SH-SY5Y (cell line): ENCODE measurements at regions not wholly inside any gene's neighbourhood (a gene's known extent, or its start where the extent isn't known, plus 50 kb on each side); places are given as distances from the start of the nearest gene placed in this dataset.

ENCODE experiments used
- GATA2 ChIP-seq: IDR thresholded peaks from 2 replicates; pipeline ENCODE4 v1.6.1; 2011; ENCODE audit warnings: mild to moderate bottlenecking, low read depth, low read length
- GATA3 ChIP-seq: IDR thresholded peaks from 2 replicates; pipeline ENCODE4 v1.6.1; 2011; ENCODE audit warnings: low read depth, mild to moderate bottlenecking, low read length, moderate library complexity

DNA sequence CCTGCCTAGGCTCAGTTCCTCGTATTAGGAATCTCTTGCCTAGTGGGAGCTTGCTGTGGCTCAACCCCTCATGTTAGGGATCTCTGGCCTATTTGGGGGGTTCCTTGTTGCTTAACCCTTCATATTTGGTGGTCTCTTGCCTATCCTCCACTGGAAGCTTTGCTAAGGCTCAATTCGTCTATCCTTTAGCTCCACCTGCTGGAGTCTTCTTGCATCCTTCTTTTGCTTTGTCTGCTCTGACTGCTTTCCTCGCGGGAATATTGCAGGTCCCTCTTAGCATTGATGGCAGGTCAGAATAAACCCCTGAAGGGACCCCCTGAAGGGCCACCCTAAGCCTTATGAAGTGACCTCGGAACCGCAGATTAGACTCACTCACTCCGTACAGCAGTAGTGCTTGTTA lies 203.0 kb upstream of the TBX18 start:
- TF ChIP-seq GATA2, result no peak
- TF ChIP-seq GATA3, result no peak
